ENCODE measurements at regions not wholly inside any gene's neighbourhood (a gene's known extent, or its start where the extent isn't known, plus 50 kb on each side); places are given as distances from the start of the nearest gene placed in this dataset.

DNA sequence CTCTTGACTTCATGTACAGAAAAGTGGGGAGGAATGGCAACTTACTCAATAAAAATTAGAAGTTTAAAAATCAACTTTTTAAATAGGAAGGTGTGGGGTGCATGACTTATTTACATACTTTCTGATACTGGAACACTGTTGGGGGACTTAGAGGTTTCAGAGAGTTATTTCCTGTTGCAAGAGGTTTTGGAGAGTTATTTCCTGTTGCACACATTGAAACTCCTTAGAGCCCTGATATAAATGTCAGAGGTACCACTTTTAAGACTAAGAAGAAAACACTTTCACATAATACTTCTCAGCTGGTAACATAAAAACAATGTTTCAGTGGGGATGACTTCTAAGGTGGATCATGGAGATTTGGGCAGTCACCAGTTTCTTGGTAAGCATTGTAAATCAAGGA, 579.9 kb downstream of the MMUT start:
- TF ChIP-seq POLR2A (IDR thresholded peaks at IDR 0.05) (no peak), POLR2AphosphoS5 (IDR thresholded peaks at IDR 0.05) (no peak), EP300 (IDR thresholded peaks at IDR 0.05) (no peak)
- TF ChIP-seq, protein P1, sequence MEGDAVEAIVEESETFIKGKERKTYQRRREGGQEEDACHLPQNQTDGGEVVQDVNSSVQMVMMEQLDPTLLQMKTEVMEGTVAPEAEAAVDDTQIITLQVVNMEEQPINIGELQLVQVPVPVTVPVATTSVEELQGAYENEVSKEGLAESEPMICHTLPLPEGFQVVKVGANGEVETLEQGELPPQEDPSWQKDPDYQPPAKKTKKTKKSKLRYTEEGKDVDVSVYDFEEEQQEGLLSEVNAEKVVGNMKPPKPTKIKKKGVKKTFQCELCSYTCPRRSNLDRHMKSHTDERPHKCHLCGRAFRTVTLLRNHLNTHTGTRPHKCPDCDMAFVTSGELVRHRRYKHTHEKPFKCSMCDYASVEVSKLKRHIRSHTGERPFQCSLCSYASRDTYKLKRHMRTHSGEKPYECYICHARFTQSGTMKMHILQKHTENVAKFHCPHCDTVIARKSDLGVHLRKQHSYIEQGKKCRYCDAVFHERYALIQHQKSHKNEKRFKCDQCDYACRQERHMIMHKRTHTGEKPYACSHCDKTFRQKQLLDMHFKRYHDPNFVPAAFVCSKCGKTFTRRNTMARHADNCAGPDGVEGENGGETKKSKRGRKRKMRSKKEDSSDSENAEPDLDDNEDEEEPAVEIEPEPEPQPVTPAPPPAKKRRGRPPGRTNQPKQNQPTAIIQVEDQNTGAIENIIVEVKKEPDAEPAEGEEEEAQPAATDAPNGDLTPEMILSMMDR (IDR thresholded peaks at IDR 0.05) = no peak

All from gastroesophageal sphincter (tissue), 3 donors.